Gastroesophageal sphincter (tissue), 4 donors: ENCODE measurements at regions not wholly inside any gene's neighbourhood (a gene's known extent, or its start where the extent isn't known, plus 50 kb on each side); places are given as distances from the start of the nearest gene placed in this dataset.

ENCODE experiments used
- ATAC-seq: fragments of 150-250 bp; one replicate; pipeline ENCODE4 v1.9.1; 2016; ENCODE audit warnings: mild to moderate bottlenecking, moderate library complexity
- H3K27ac ChIP-seq, 4 donors: fragments of 200-600 bp; sonication (generic) in 3 of 4; 1 replicate in 3 of 4; 2 replicates in 1 of 4; pipeline ENCODE4 v1.5.1; 2016 to 2019
- H3K27me3 ChIP-seq: fragments of 200-600 bp; sonication (generic); one replicate; pipeline ENCODE4 v1.5.1; 2019
- H3K36me3 ChIP-seq, 2 donors: fragments of 200-600 bp; sonication (generic); one replicate each; pipeline ENCODE4 v1.5.1; 2019; ENCODE audit warnings: control low read depth in 1 of 2
- H3K4me1 ChIP-seq, 3 donors: fragments of 200-600 bp; sonication (generic); 1 replicate in 2 of 3; 2 replicates in 1 of 3; pipeline ENCODE4 v1.5.1; 2016 to 2019; ENCODE audit warnings: control low read depth in 2 of 3
- H3K4me3 ChIP-seq, 2 donors: fragments of 200-600 bp; sonication (generic); one replicate each; pipeline ENCODE4 v1.5.1; 2019; ENCODE audit warnings: mild to moderate bottlenecking in 1 of 2, moderate library complexity in 1 of 2
- H3K9me3 ChIP-seq, 3 donors: fragments of 200-600 bp; sonication (generic); one replicate each; pipeline ENCODE4 v1.5.1; 2017 to 2019; ENCODE audit warnings: control low read depth in 2 of 3
- CTCF ChIP-seq, 4 experiments: fragments of 200-600 bp in 2 of 4; fragments of 450-650 bp in 2 of 4; sonication (generic) in 1 of 4; IDR thresholded peaks; one replicate each; pipeline ENCODE4 v1.5.1; 2017 to 2019; ENCODE audit warnings: antibody characterized with exemption in 4 of 4, mild to moderate bottlenecking in 2 of 4, moderate library complexity in 2 of 4
- EP300 ChIP-seq: sonication (generic); formaldehyde crosslinking; IDR thresholded peaks from one replicate; pipeline ENCODE4 v1.6.1; 2017; ENCODE audit warnings: antibody characterized with exemption, mild to moderate bottlenecking
- POLR2A ChIP-seq, 2 donors: fragments of 450-650 bp; IDR thresholded peaks; one replicate each; pipeline ENCODE4 v1.6.1; 2017; ENCODE audit warnings: antibody characterized with exemption in 2 of 2, mild to moderate bottlenecking in 2 of 2, moderate library complexity in 1 of 2
- POLR2AphosphoS5 ChIP-seq: sonication (generic); formaldehyde crosslinking; IDR thresholded peaks from one replicate; pipeline ENCODE4 v1.6.1; 2017; ENCODE audit warnings: antibody characterized with exemption
- WGBS, 2 donors: methylation state at CpG; one replicate each; pipeline ENCODE4 v1.1.5; 2018; ENCODE audit warnings: low coverage in 1 of 2; 5-methylcytosine and 5-hydroxymethylcytosine counted together

DNA sequence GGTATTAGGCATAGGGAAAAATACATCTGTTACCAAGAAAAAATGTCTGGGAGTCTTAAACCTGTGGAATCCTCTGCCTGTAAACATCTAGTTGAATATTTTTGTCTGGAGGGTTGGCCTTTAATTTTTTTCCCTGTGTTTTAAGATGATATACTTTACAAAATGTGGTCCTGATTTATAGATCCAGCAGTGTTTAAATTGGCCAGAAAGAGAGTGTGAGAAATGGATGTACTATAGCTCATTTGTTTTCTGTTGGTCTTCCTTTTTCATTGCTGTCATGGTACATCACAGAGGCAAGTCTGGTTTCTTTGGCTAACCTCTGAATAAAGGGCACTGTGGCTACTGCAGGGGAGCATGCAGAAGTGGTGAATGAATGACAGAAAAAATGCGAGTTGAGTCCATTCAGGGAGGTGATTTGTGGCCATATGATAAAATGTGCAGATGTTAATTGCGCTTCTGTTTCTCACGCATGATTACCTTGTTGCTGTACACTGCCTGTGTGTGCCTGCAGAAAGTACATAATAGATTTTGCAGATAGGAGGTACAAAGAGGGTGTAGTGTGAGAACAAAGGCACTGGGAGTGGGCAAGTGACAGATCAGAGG is 150.0 kb downstream of the NFKBIZ start:
- Histone ChIP-seq H3K27ac (no peak overlapping the region), H3K36me3 (no peaks in the 10 kb centered on the region), H3K4me3 (no peak overlapping the region), H3K4me1 (no peaks in the 10 kb centered on the region), H3K27me3 (no peaks in the 10 kb centered on the region), H3K9me3 (no peaks in the 10 kb centered on the region)
- ATAC-seq: no peak
- TF ChIP-seq CTCF (IDR thresholded peaks at IDR 0.05): no peak
- no peak for TF ChIP-seq POLR2A (IDR thresholded peaks at IDR 0.05)
- TF ChIP-seq POLR2AphosphoS5: no peak
- no peak for TF ChIP-seq EP300
- WGBS, 2 donors: 79 to 96% methylated on average over 3 of the region's 3 CpGs

GRCh38 chr3:102000620-102001209 is 151.4 kb downstream of the NFKBIZ start:
- no peaks in the 10 kb centered on the region for H3K4me1 ChIP-seq
- H3K27me3 ChIP-seq: no peaks in the 10 kb centered on the region
- H3K36me3 ChIP-seq: no peaks in the 10 kb centered on the region
- H3K27ac ChIP-seq: no peak overlapping the region
- 100% methylated on average over 1 of the region's 3 CpGs; no CpG with 5 or more reads in 1 of the 2 donors for WGBS, 2 donors
- H3K4me3 ChIP-seq: no peak overlapping the region
- ATAC-seq: no peak
- H3K9me3 ChIP-seq: no peaks in the 10 kb centered on the region
- TF ChIP-seq POLR2AphosphoS5 (no peak), CTCF (IDR thresholded peaks at IDR 0.05) (no peak)

GRCh38 chr3:102002056-102002455 is 152.7 kb downstream of the NFKBIZ start:
- Histone ChIP-seq H3K4me3 (no peak overlapping the region), H3K4me1 (peaks cover 0 to 3% (median 3%) of the 10 kb centered on the region in 3 donors), H3K27ac (no peak overlapping the region), H3K36me3 (no peaks in the 10 kb centered on the region), H3K9me3 (no peaks in the 10 kb centered on the region), H3K27me3 (no peaks in the 10 kb centered on the region)
- no peak for TF ChIP-seq POLR2AphosphoS5
- TF ChIP-seq CTCF (IDR thresholded peaks at IDR 0.05): no peak
- TF ChIP-seq EP300: no peak
- no peak for TF ChIP-seq POLR2A (IDR thresholded peaks at IDR 0.05)
- 87 to 100% methylated on average over 1 of the region's 1 CpG for WGBS, 2 donors
- no peak for ATAC-seq

DNA sequence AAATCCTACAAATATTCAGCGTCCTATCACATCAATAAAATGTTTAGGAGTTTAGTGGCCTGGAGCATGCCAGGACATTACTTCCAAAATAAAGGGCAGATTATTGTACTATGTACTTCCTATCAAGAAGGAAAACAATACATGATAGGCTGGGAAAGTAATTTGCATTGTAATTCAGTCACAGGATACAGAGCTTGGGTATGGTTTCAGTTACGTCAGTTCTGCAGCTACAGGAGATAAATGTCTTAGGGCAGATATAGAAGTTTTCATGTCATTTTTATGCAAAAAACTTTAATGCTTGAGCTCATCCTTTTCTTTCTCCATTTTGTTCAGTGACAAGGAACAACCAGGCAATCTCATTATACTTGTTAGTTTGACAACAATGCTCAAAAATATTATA is 155.2 kb downstream of the NFKBIZ start:
- Histone ChIP-seq H3K27me3 (no peaks in the 10 kb centered on the region), H3K4me3 (no peak overlapping the region), H3K27ac (no peak overlapping the region), H3K9me3 (no peaks in the 10 kb centered on the region), H3K4me1 (peaks cover 0 to 7% (median 5%) of the 10 kb centered on the region in 3 donors), H3K36me3 (no peaks in the 10 kb centered on the region)
- no peak for ATAC-seq
- TF ChIP-seq POLR2A (IDR thresholded peaks at IDR 0.05) (no peak), POLR2AphosphoS5 (no peak), CTCF (IDR thresholded peaks at IDR 0.05) (no peak)
- 78 to 86% methylated on average over 2 of the region's 2 CpGs for WGBS, 2 donors

DNA sequence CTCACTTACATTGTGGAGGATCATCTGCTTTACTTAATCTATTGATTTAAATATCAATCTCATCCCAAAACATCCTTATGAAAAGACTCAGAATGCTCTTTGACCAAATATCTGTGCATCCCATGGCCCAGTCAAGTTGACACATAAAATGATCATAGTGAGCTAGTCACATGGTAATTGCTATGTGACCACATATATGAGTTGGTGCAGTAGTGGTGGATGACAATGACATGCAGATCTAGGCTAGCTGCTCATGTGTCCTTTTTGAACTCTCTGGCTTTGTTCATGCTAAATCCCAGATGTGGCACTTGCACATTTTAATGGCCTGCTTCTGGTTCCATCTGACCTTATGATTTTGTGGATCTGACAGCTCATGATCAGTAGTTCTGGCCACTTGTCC is 156.2 kb downstream of the NFKBIZ start:
- H3K27me3 ChIP-seq: no peaks in the 10 kb centered on the region
- no peaks in the 10 kb centered on the region for H3K36me3 ChIP-seq
- H3K27ac ChIP-seq: no peak overlapping the region
- no peak for ATAC-seq
- H3K4me1 ChIP-seq: peaks cover 0 to 7% (median 5%) of the 10 kb centered on the region in 3 donors
- no peaks in the 10 kb centered on the region for H3K9me3 ChIP-seq
- TF ChIP-seq CTCF (IDR thresholded peaks at IDR 0.05) (no peak), EP300 (no peak), POLR2AphosphoS5 (no peak), POLR2A (IDR thresholded peaks at IDR 0.05) (no peak)
- H3K4me3 ChIP-seq: no peak overlapping the region
